Mesothelial cell of epicardium (in vitro differentiated cells): ENCODE measurements at regions not wholly inside any gene's neighbourhood (a gene's known extent, or its start where the extent isn't known, plus 50 kb on each side); places are given as distances from the start of the nearest gene placed in this dataset.
"Not testable (repeated sequence)": the region's sequence is repeated elsewhere in the genome, so short reads cannot be mapped to it uniquely, and the experiment has no call there.

Experiments
- DNase-seq, 2 experiments: peaks; one replicate each; pipeline ENCODE4 v3.0.0; 2021; ENCODE audit warnings: low spot score in 2 of 2; ENCODE audit not compliant: unreplicated experiment in 2 of 2
- H3K27ac Mint-ChIP-seq: 2 replicates; pipeline ENCODE4 v1.8.0; 2021; ENCODE audit warnings: mixed read lengths
- H3K27me3 Mint-ChIP-seq: 2 replicates; pipeline ENCODE4 v1.8.0; 2021; ENCODE audit warnings: low read depth, mixed read lengths
- H3K36me3 Mint-ChIP-seq: 2 replicates; pipeline ENCODE4 v1.8.0; 2021; ENCODE audit warnings: mixed read lengths
- H3K4me1 Mint-ChIP-seq: 2 replicates; pipeline ENCODE4 v1.8.0; 2021; ENCODE audit warnings: mixed read lengths
- H3K4me3 Mint-ChIP-seq: 2 replicates; pipeline ENCODE4 v1.8.0; 2021; ENCODE audit warnings: mild to moderate bottlenecking, moderate library complexity, mixed read lengths
- H3K9me3 Mint-ChIP-seq: 2 replicates; pipeline ENCODE4 v1.8.0; 2021; ENCODE audit warnings: mixed read lengths
- CTCF ChIP-seq: fragments of 200-600 bp; sonication (generic); IDR thresholded peaks from one replicate; pipeline ENCODE4 v1.5.0; 2021; ENCODE audit warnings: antibody characterized with exemption; ENCODE audit not compliant: unreplicated experiment

GRCh38 chr7:149706398-149706797 lies 67.0 kb downstream of the ZNF467 start:
- no peaks in the 10 kb centered on the region for H3K4me1 Mint-ChIP-seq
- no peak overlapping the region for H3K27ac Mint-ChIP-seq
- H3K27me3 Mint-ChIP-seq: no peaks in the 10 kb centered on the region
- peaks cover 9% of the 10 kb centered on the region for H3K36me3 Mint-ChIP-seq
- no peak for TF ChIP-seq CTCF
- H3K9me3 Mint-ChIP-seq: peaks cover 19% of the 10 kb centered on the region
- no peak overlapping the region for H3K4me3 Mint-ChIP-seq
- DNase-seq: no peak

GRCh38 chr7:149704507-149704906 lies 68.9 kb downstream of the ZNF467 start:
- no peak for DNase-seq
- no peak for TF ChIP-seq CTCF
- H3K27ac Mint-ChIP-seq: no peak overlapping the region
- H3K36me3 Mint-ChIP-seq: peaks cover under 1% of the 10 kb centered on the region
- H3K9me3 Mint-ChIP-seq: peaks cover 9% of the 10 kb centered on the region
- no peak overlapping the region for H3K4me3 Mint-ChIP-seq
- H3K4me1 Mint-ChIP-seq: no peaks in the 10 kb centered on the region
- H3K27me3 Mint-ChIP-seq: no peaks in the 10 kb centered on the region

- H3K9me3 Mint-ChIP-seq: peaks cover 6% of the 10 kb centered on the region
- no peaks in the 10 kb centered on the region for H3K27me3 Mint-ChIP-seq
- no peak for DNase-seq
- no peak overlapping the region for H3K27ac Mint-ChIP-seq
- no peaks in the 10 kb centered on the region for H3K4me1 Mint-ChIP-seq
- no peaks in the 10 kb centered on the region for H3K36me3 Mint-ChIP-seq
- no peak for TF ChIP-seq CTCF
- no peak overlapping the region for H3K4me3 Mint-ChIP-seq
Observed at GRCh38 chr7:149703044-149703650, 70.2 kb downstream of the ZNF467 start.

GRCh38 chr7:149701495-149702240 lies 71.7 kb downstream of the ZNF467 start:
- Mint-ChIP-seq H3K27me3 (peaks cover 2% of the 10 kb centered on the region), H3K27ac (no peak overlapping the region), H3K4me1 (no peaks in the 10 kb centered on the region), H3K9me3 (peaks cover 15% of the 10 kb centered on the region), H3K36me3 (no peaks in the 10 kb centered on the region), H3K4me3 (no peak overlapping the region)
- TF ChIP-seq CTCF: no peak
- DNase-seq: no peak

DNA sequence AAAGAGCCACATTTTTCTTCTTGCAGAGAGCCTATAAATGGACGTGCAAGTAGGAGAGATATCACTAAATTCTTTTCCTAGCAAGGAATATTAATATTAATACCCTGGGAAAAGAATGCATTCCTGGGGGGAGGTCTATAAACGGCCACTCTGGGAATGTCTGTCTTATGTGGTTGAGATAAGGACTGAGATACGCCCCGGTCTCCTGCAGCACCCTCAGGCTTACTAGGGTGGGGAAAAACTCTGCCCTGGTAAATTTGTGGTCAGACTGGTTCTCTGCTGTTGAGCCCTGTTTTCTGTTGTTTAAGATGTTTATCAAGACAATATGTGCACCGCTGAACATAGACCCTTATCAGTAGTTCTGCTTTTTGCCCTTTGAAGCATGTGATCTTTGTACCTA lies 75.6 kb downstream of the ZNF467 start:
- H3K4me3 Mint-ChIP-seq: not testable (repeated sequence)
- peaks cover 33% of the 10 kb centered on the region for H3K27me3 Mint-ChIP-seq

DNA sequence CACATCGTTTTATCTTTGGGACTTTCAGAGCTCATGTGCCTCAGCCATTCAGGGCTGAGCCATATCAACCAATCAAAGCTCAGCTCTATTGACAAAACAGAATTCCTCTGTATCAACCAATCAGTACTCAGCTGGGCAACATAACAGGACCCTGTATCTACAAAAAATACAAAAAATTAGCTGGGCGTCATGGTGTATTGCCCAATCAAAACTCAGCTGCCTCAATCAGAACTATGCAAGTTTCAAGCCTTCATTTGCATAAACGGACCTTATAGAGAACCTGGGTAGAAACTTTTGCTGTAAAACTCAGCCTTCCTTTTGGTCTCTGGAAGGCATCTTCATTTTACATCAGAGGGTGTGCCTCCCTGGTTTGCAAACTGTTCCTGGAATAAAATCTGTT lies 77.1 kb downstream of the ZNF467 start:
- Mint-ChIP-seq H3K27me3 (peaks cover 45% of the 10 kb centered on the region), H3K4me3 (no peak overlapping the region), H3K36me3 (no peaks in the 10 kb centered on the region), H3K27ac (no peak overlapping the region), H3K4me1 (peaks cover 5% of the 10 kb centered on the region), H3K9me3 (peaks cover 15% of the 10 kb centered on the region)
- no peak for TF ChIP-seq CTCF
- DNase-seq: no peak

More for the DNA sequence above, 75.6 kb downstream of the ZNF467 start:
- DNase-seq, H3K4me1 Mint-ChIP-seq, H3K27ac Mint-ChIP-seq, H3K36me3 Mint-ChIP-seq: not testable (repeated sequence)
- H3K9me3 Mint-ChIP-seq: peaks cover 15% of the 10 kb centered on the region
